Esophagus muscularis mucosa (tissue), 4 donors: ENCODE measurements at regions not wholly inside any gene's neighbourhood (a gene's known extent, or its start where the extent isn't known, plus 50 kb on each side); places are given as distances from the start of the nearest gene placed in this dataset.

ENCODE experiments used
- CTCF ChIP-seq, 3 experiments: fragments of 200-600 bp in 2 of 3; fragments of 450-650 bp in 1 of 3; sonication (generic) in 2 of 3; IDR thresholded peaks; one replicate each; pipeline ENCODE4 v1.5.1; 2017 to 2019; ENCODE audit warnings: antibody characterized with exemption in 3 of 3, mild to moderate bottlenecking in 2 of 3, moderate library complexity in 1 of 3
- EP300 ChIP-seq: sonication (generic); formaldehyde crosslinking; IDR thresholded peaks from one replicate; pipeline ENCODE4 v1.6.1; 2017; ENCODE audit warnings: antibody characterized with exemption
- POLR2AphosphoS5 ChIP-seq, 2 donors: sonication (generic); formaldehyde crosslinking; IDR thresholded peaks; one replicate each; pipeline ENCODE4 v1.6.1; 2017; ENCODE audit warnings: antibody characterized with exemption in 2 of 2

GRCh38 chr18:71850602-71851001, 693.5 kb downstream of the CBLN2 start:
- TF ChIP-seq POLR2AphosphoS5 (IDR thresholded peaks at IDR 0.05) (no peak), CTCF (IDR thresholded peaks at IDR 0.05) (no peak), EP300 (no peak)
